Ishikawa (cell line): ENCODE measurements at regions not wholly inside any gene's neighbourhood (a gene's known extent, or its start where the extent isn't known, plus 50 kb on each side); places are given as distances from the start of the nearest gene placed in this dataset.

ENCODE experiments used
- CEBPB ChIP-seq: IDR thresholded peaks from 2 replicates; pipeline ENCODE4 v1.6.1; 2012
- CREB1 ChIP-seq: IDR thresholded peaks from 2 replicates; pipeline ENCODE4 v1.6.1; 2012; ENCODE audit warnings: low read depth
- EGR1 ChIP-seq: IDR thresholded peaks from 2 replicates; pipeline ENCODE4 v1.6.1; 2012
- RAD21 ChIP-seq: IDR thresholded peaks from 2 replicates; pipeline ENCODE4 v1.6.1; 2012; ENCODE audit warnings: low read depth
- TAF1 ChIP-seq: IDR thresholded peaks from 2 replicates; pipeline ENCODE4 v1.6.1; 2012; ENCODE audit warnings: low read depth, mild to moderate bottlenecking
- TCF12 ChIP-seq: IDR thresholded peaks from 2 replicates; pipeline ENCODE4 v1.6.1; 2012; ENCODE audit warnings: low read depth
- TEAD4 ChIP-seq: IDR thresholded peaks from 2 replicates; pipeline ENCODE4 v1.6.1; 2012
- YY1 ChIP-seq: IDR thresholded peaks from 2 replicates; pipeline ENCODE4 v1.6.1; 2012; ENCODE audit warnings: low read depth
- ZBTB7A ChIP-seq: IDR thresholded peaks from 2 replicates; pipeline ENCODE4 v1.6.1; 2012; ENCODE audit warnings: low read depth
- TF ChIP-seq, protein P1 (sequence below): IDR thresholded peaks from 2 replicates; pipeline ENCODE4 v1.6.1; 2012; ENCODE audit warnings: low read depth, mild to moderate bottlenecking
- TF ChIP-seq, protein P2 (sequence below): IDR thresholded peaks from 2 replicates; pipeline ENCODE4 v1.6.1; 2012

- TF ChIP-seq CREB1, result no peak
- TF ChIP-seq RAD21, result no peak
- no peak for TF ChIP-seq TCF12
- TF ChIP-seq, protein P1, sequence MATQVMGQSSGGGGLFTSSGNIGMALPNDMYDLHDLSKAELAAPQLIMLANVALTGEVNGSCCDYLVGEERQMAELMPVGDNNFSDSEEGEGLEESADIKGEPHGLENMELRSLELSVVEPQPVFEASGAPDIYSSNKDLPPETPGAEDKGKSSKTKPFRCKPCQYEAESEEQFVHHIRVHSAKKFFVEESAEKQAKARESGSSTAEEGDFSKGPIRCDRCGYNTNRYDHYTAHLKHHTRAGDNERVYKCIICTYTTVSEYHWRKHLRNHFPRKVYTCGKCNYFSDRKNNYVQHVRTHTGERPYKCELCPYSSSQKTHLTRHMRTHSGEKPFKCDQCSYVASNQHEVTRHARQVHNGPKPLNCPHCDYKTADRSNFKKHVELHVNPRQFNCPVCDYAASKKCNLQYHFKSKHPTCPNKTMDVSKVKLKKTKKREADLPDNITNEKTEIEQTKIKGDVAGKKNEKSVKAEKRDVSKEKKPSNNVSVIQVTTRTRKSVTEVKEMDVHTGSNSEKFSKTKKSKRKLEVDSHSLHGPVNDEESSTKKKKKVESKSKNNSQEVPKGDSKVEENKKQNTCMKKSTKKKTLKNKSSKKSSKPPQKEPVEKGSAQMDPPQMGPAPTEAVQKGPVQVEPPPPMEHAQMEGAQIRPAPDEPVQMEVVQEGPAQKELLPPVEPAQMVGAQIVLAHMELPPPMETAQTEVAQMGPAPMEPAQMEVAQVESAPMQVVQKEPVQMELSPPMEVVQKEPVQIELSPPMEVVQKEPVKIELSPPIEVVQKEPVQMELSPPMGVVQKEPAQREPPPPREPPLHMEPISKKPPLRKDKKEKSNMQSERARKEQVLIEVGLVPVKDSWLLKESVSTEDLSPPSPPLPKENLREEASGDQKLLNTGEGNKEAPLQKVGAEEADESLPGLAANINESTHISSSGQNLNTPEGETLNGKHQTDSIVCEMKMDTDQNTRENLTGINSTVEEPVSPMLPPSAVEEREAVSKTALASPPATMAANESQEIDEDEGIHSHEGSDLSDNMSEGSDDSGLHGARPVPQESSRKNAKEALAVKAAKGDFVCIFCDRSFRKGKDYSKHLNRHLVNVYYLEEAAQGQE, result no peak
- TF ChIP-seq, protein P2, sequence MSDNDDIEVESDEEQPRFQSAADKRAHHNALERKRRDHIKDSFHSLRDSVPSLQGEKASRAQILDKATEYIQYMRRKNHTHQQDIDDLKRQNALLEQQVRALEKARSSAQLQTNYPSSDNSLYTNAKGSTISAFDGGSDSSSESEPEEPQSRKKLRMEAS, result no peak
- TF ChIP-seq CEBPB, result no peak
- no peak for TF ChIP-seq TEAD4
- no peak for TF ChIP-seq EGR1
- no peak for TF ChIP-seq YY1
- no peak for TF ChIP-seq TAF1
- TF ChIP-seq ZBTB7A, result no peak
Measured at GRCh38 chr1:90544356-90544755, 172.7 kb downstream of the BARHL2 start.
